Naive thymus-derived CD4-positive, alpha-beta T cell (primary cell): ENCODE measurements at regions not wholly inside any gene's neighbourhood (a gene's known extent, or its start where the extent isn't known, plus 50 kb on each side); places are given as distances from the start of the nearest gene placed in this dataset.

Experiments
- ATAC-seq: fragments of 150-1000 bp; cut with Tn5 transposase; 2 replicates; pipeline ENCODE4 v1.10.0; 2021; ENCODE audit warnings: mild to moderate bottlenecking, moderate library complexity
- CTCF ChIA-PET: fragments of 350-600 bp; sonication (Branson Sonifier 250); formaldehyde crosslinking; loops from one replicate; lab custom pipeline; 2021; ENCODE audit warnings: antibody characterized with exemption; lab: Charles Lee
- POLR2A ChIA-PET: fragments of 350-600 bp; sonication (Branson Sonifier 250); formaldehyde crosslinking; loops from one replicate; lab custom pipeline; 2021; ENCODE audit warnings: antibody characterized with exemption, inconsistent platforms; lab: Charles Lee
- DNase-seq, 9 donors: peaks; one replicate each; pipeline versions ENCODE4 v3.0.0 to v3.0.0-alpha.2; 2020 to 2022; ENCODE audit warnings: mixed read lengths in 1 of 9
- H3K27ac ChIP-seq: one replicate; pipeline ENCODE4 v1.7.0; 2013; ENCODE audit warnings: mild to moderate bottlenecking, low read depth, low read length, moderate library complexity
- H3K27me3 ChIP-seq, 2 donors: one replicate each; pipeline ENCODE4 v1.7.0; 2013; ENCODE audit warnings: low read length in 2 of 2, mild to moderate bottlenecking in 2 of 2, moderate library complexity in 2 of 2; ENCODE audit not compliant: control insufficient read depth in 2 of 2, insufficient read depth in 2 of 2
- H3K36me3 ChIP-seq, 3 experiments: 1 replicate in 2 of 3; 2 replicates in 1 of 3; pipeline ENCODE4 v1.7.0; 2013; ENCODE audit warnings: low read length in 3 of 3, mild to moderate bottlenecking in 3 of 3, moderate library complexity in 1 of 3; ENCODE audit not compliant: insufficient read depth in 3 of 3, control insufficient read depth in 2 of 3
- H3K4me1 ChIP-seq, 2 donors: one replicate each; pipeline ENCODE4 v1.7.0; 2013; ENCODE audit warnings: low read length in 2 of 2, mild to moderate bottlenecking in 2 of 2, moderate library complexity in 1 of 2; ENCODE audit not compliant: control insufficient read depth in 2 of 2, insufficient read depth in 2 of 2
- H3K4me3 ChIP-seq: 2 replicates; pipeline ENCODE4 v1.7.0; 2013; ENCODE audit warnings: mild to moderate bottlenecking, low read length
- H3K9me3 ChIP-seq, 3 experiments: 1 replicate in 2 of 3; 2 replicates in 1 of 3; pipeline ENCODE4 v1.7.0; 2013; ENCODE audit warnings: low read length in 3 of 3; ENCODE audit not compliant: control insufficient read depth in 2 of 3
- H3K27ac Mint-ChIP-seq, 9 donors: one replicate each; pipeline ENCODE4 v1.8.0; 2020 to 2022; ENCODE audit warnings: mixed read lengths in 9 of 9, mild to moderate bottlenecking in 8 of 9, moderate library complexity in 5 of 9, inconsistent platforms in 2 of 9
- H3K27me3 Mint-ChIP-seq, 5 donors: one replicate each; pipeline ENCODE4 v1.8.0; 2021 to 2022; ENCODE audit warnings: mixed read lengths in 5 of 5, mild to moderate bottlenecking in 1 of 5
- H3K36me3 Mint-ChIP-seq, 5 donors: one replicate each; pipeline ENCODE4 v1.8.0; 2020 to 2022; ENCODE audit warnings: mixed read lengths in 5 of 5, mild to moderate bottlenecking in 3 of 5, inconsistent platforms in 1 of 5
- H3K4me1 Mint-ChIP-seq, 7 donors: one replicate each; pipeline ENCODE4 v1.8.0; 2020 to 2022; ENCODE audit warnings: mixed read lengths in 7 of 7, mild to moderate bottlenecking in 3 of 7, inconsistent platforms in 1 of 7
- H3K4me3 Mint-ChIP-seq, 10 donors: one replicate each; pipeline ENCODE4 v1.8.0; 2020 to 2022; ENCODE audit warnings: mild to moderate bottlenecking in 10 of 10, mixed read lengths in 10 of 10, moderate library complexity in 6 of 10, inconsistent platforms in 2 of 10
- H3K9me3 Mint-ChIP-seq, 11 donors: one replicate each; pipeline ENCODE4 v1.8.0; 2020 to 2022; ENCODE audit warnings: mixed read lengths in 11 of 11, mild to moderate bottlenecking in 4 of 11, inconsistent platforms in 1 of 11, moderate library complexity in 1 of 11
- intact Hi-C, 2 donors: fragments of 100-400 bp; cut with micrococcal nuclease; formaldehyde crosslinking; loops; one replicate each; pipeline ENCODE4 v1.15.1; 2023

GRCh38 chrX:5425119-5425518 is 803.5 kb downstream of the NLGN4X start:
- ATAC-seq (no peak), DNase-seq (no peak)
- H3K4me3 ChIP-seq = no peak overlapping the region
- no peaks in the 10 kb centered on the region for H3K36me3 ChIP-seq
- POLR2A ChIA-PET = no interaction called here
- Mint-ChIP-seq H3K4me1 (no peaks in the 10 kb centered on the region), H3K4me3 (no peak overlapping the region), H3K27ac (no peak overlapping the region), H3K27me3 (no peaks in the 10 kb centered on the region), H3K9me3 (peaks cover 3 to 13% (median 6%) of the 10 kb centered on the region in 11 donors), H3K36me3 (no peaks in the 10 kb centered on the region)
- no peaks in the 10 kb centered on the region for H3K9me3 ChIP-seq
- no peaks in the 10 kb centered on the region for H3K4me1 ChIP-seq
- no peaks in the 10 kb centered on the region for H3K27me3 ChIP-seq
- no peak overlapping the region for H3K27ac ChIP-seq
- CTCF ChIA-PET = no interaction called here
- intact Hi-C loops = no loop called here

GRCh38 chrX:5417381-5417780 is 811.3 kb downstream of the NLGN4X start:
- Histone ChIP-seq H3K4me1 (no peaks in the 10 kb centered on the region), H3K27me3 (no peaks in the 10 kb centered on the region), H3K9me3 (no peaks in the 10 kb centered on the region), H3K27ac (no peak overlapping the region), H3K4me3 (no peak overlapping the region), H3K36me3 (no peaks in the 10 kb centered on the region)
- intact Hi-C loops = no loop called here
- CTCF ChIA-PET = no interaction called here
- no peaks in the 10 kb centered on the region for H3K4me1 Mint-ChIP-seq
- no peaks in the 10 kb centered on the region for H3K27me3 Mint-ChIP-seq
- no peaks in the 10 kb centered on the region for H3K36me3 Mint-ChIP-seq
- peaks cover 0 to 4% (median 0%) of the 10 kb centered on the region in 11 donors for H3K9me3 Mint-ChIP-seq
- no peak for ATAC-seq
- H3K4me3 Mint-ChIP-seq = no peak overlapping the region
- DNase-seq = no peak
- H3K27ac Mint-ChIP-seq = no peak overlapping the region
- POLR2A ChIA-PET = no interaction called here

GRCh38 chrX:5415738-5416137 is 812.9 kb downstream of the NLGN4X start:
- ChIA-PET CTCF (no interaction called here), POLR2A (no interaction called here)
- no peaks in the 10 kb centered on the region for H3K36me3 ChIP-seq
- Mint-ChIP-seq H3K4me1 (no peaks in the 10 kb centered on the region), H3K4me3 (no peak overlapping the region), H3K36me3 (no peaks in the 10 kb centered on the region), H3K27ac (no peak overlapping the region), H3K27me3 (no peaks in the 10 kb centered on the region), H3K9me3 (peaks cover 0 to 4% (median 0%) of the 10 kb centered on the region in 11 donors)
- intact Hi-C loops = no loop called here
- H3K27me3 ChIP-seq = no peaks in the 10 kb centered on the region
- DNase-seq (no peak), ATAC-seq (no peak)
- no peaks in the 10 kb centered on the region for H3K9me3 ChIP-seq
- no peaks in the 10 kb centered on the region for H3K4me1 ChIP-seq
- H3K27ac ChIP-seq = no peak overlapping the region
- H3K4me3 ChIP-seq = no peak overlapping the region

GRCh38 chrX:5409106-5409505 is 819.6 kb downstream of the NLGN4X start:
- DNase-seq (no peak), ATAC-seq (no peak)
- Histone ChIP-seq H3K36me3 (no peaks in the 10 kb centered on the region), H3K27ac (no peak overlapping the region), H3K4me1 (no peaks in the 10 kb centered on the region), H3K27me3 (no peaks in the 10 kb centered on the region), H3K4me3 (no peak overlapping the region), H3K9me3 (no peaks in the 10 kb centered on the region)
- Mint-ChIP-seq H3K9me3 (peaks cover 0 to 4% (median 1%) of the 10 kb centered on the region in 11 donors), H3K36me3 (no peaks in the 10 kb centered on the region), H3K27ac (no peak overlapping the region), H3K4me1 (no peaks in the 10 kb centered on the region), H3K27me3 (no peaks in the 10 kb centered on the region), H3K4me3 (no peak overlapping the region)
- intact Hi-C loops = no loop called here
- POLR2A ChIA-PET = no interaction called here
- CTCF ChIA-PET = no interaction called here

- H3K9me3 ChIP-seq = no peaks in the 10 kb centered on the region
- no peak overlapping the region for H3K27ac ChIP-seq
- Mint-ChIP-seq H3K4me3 (no peak overlapping the region), H3K27ac (no peak overlapping the region), H3K36me3 (no peaks in the 10 kb centered on the region), H3K9me3 (peaks cover 0 to 6% (median 0%) of the 10 kb centered on the region in 11 donors), H3K4me1 (peaks cover 0 to 2% (median 0%) of the 10 kb centered on the region in 7 donors), H3K27me3 (no peaks in the 10 kb centered on the region)
- H3K4me3 ChIP-seq = no peak overlapping the region
- ChIA-PET CTCF (no interaction called here), POLR2A (no interaction called here)
- no peaks in the 10 kb centered on the region for H3K27me3 ChIP-seq
- no peaks in the 10 kb centered on the region for H3K36me3 ChIP-seq
- H3K4me1 ChIP-seq = no peaks in the 10 kb centered on the region
- ATAC-seq = no peak
- DNase-seq = no peak
- intact Hi-C loops = no loop called here
These were observed 826.2 kb downstream of the NLGN4X start for GRCh38 chrX:5402461-5402860.

GRCh38 chrX:5399403-5399802 is 829.3 kb downstream of the NLGN4X start:
- no peak overlapping the region for H3K27ac ChIP-seq
- H3K4me3 ChIP-seq = no peak overlapping the region
- Mint-ChIP-seq H3K9me3 (peaks cover 0 to 9% (median 0%) of the 10 kb centered on the region in 11 donors), H3K4me3 (no peak overlapping the region), H3K4me1 (peaks cover 0 to 2% (median 0%) of the 10 kb centered on the region in 7 donors), H3K36me3 (no peaks in the 10 kb centered on the region), H3K27me3 (no peaks in the 10 kb centered on the region), H3K27ac (no peak overlapping the region)
- H3K27me3 ChIP-seq = no peaks in the 10 kb centered on the region
- intact Hi-C loops = no loop called here
- H3K4me1 ChIP-seq = no peaks in the 10 kb centered on the region
- ChIA-PET CTCF (no interaction called here), POLR2A (no interaction called here)
- DNase-seq (no peak), ATAC-seq (no peak)
- no peaks in the 10 kb centered on the region for H3K9me3 ChIP-seq
- no peaks in the 10 kb centered on the region for H3K36me3 ChIP-seq

GRCh38 chrX:5397409-5397808 is 831.3 kb downstream of the NLGN4X start:
- intact Hi-C loops = no loop called here
- Mint-ChIP-seq H3K9me3 (peaks cover 0 to 9% (median 0%) of the 10 kb centered on the region in 11 donors), H3K36me3 (no peaks in the 10 kb centered on the region), H3K27ac (no peak overlapping the region), H3K4me3 (no peak overlapping the region), H3K27me3 (no peaks in the 10 kb centered on the region), H3K4me1 (no peaks in the 10 kb centered on the region)
- Histone ChIP-seq H3K4me1 (no peaks in the 10 kb centered on the region), H3K27ac (no peak overlapping the region), H3K4me3 (no peak overlapping the region), H3K27me3 (no peaks in the 10 kb centered on the region), H3K9me3 (no peaks in the 10 kb centered on the region), H3K36me3 (no peaks in the 10 kb centered on the region)
- DNase-seq (no peak), ATAC-seq (no peak)
- ChIA-PET POLR2A (no interaction called here), CTCF (no interaction called here)
